SHP77 treated with DMSO at 0.1 percent for 48 hours (cell line): ENCODE measurements at regions not wholly inside any gene's neighbourhood (a gene's known extent, or its start where the extent isn't known, plus 50 kb on each side); places are given as distances from the start of the nearest gene placed in this dataset.

Experiments used
- DNase-seq: peaks from one replicate; lab custom pipeline; 2025; lab: John Stamatoyannopoulos, UW

DNA sequence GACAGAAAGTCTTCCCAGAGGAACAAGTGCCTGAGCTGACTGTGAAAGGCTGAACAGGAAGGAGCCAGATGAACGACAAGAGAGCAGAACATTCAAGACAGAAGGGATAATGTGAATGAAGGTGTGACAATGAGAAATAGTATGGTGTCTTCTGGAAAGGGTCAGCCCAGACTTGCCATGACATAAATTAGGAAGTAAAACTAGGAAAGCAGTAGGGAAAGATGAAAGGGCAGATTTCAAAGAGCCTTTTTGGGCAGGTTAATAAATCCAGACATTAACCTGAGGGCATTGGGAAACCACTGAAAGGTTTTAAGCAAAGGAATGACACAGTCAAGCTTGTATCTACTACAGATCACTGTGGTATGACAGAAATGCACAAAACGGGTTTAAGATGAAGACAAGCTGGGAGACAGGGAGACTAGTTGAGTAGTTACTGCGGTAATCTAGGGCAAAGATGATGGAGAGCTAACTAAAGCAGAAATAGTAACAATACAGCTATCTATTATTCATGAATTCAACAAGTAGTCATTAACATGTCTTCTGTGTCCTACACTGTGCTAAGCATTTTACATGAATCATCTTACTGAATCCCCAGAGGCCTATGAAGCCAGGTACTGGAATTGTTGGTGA is 580.9 kb upstream of the WWC1 start:
- no peak for DNase-seq

DNA sequence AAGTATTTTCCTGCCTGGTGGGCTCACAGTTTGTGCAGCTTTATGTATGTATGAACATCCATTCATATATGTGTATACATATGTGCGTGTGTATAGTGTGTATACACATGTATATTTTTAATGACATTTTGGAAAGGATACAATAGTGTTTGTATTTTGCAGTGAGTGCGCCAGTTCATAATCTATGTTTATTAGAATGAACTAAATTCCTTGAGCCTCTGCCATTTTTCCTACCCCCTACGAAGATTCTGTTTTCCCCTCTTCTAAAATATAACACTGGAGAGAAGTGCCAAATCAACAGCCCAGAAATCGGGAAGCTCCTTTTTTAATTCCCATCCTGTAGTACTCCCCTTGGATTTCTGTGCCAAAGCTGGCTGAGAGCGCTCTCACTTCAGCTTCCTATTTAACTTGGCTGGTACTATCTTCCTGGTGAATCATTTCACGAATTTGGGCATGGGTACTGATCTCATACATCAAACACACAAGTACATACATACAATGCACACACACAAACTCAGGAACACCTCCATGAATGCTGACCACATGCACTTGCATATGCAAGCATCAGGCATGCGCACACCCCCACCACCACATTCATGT is 578.4 kb upstream of the WWC1 start:
- DNase-seq: no peak

DNA sequence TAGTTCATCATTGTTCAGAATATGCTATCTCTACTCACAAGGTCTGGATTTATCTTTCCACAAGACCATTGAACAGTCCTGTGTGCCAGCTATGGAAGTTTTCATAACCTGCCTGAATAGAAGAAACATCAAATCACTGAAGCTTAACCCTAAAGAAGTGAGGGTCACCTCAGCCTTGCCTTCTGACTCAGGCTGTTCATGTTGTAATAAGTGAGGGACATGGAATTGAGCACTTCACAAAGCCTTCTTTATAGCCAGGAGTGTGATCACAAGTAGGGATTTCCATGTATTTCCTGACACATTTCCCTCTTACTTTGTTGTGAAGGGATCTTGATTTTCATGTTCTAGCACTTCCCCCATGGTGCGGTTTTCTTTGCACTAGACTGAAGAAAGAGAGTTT is 577.5 kb upstream of the WWC1 start:
- no peak for DNase-seq

DNA sequence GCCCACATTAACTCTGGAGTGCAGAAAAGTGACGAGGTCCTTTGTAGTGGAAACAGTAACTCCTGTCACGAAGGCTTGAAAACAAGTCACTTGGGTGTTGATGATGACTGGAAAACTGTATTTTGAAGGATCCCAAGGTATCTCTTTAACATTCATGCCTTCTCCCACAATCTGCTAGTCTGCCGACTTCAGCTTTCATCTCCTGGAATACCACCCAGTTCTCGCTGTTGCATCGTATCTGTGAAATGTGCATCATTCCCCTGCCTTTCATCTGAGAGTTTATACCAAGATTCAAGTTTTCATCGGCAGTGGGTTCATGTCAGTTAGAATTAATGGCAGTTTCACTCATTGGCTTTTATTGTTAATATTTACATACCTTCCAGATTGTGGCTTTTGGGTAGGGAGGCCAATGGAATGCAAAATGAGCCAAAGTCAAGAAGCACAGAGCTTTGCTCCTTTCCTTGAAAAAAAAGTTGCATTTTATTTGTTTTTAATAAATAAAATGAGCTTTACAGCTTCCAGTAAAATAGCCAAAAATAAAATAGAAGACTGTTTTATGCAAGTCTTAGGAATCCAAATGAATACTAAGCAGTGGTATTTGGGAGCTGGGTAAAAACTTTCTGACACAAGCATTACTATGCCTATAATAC is 575.2 kb upstream of the WWC1 start:
- DNase-seq: no peak

DNA sequence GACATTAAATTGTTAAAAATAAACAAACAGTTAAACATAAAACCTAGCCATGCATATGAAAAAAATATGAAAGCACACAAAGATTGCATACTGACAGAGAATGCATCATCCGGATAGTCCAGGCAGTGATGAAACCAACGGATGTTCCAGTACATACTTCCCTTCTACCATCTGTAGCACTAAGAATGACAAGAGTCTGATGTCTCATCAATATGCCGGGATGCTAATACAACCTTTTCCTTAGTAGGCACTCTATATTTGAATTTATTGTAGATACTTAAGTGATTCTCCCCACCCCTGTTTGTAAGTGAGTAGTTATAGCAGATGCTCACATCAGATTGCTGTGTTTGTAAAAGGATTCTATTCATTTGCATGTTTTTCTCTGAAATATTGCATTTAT is 571.2 kb upstream of the WWC1 start:
- no peak for DNase-seq

DNA sequence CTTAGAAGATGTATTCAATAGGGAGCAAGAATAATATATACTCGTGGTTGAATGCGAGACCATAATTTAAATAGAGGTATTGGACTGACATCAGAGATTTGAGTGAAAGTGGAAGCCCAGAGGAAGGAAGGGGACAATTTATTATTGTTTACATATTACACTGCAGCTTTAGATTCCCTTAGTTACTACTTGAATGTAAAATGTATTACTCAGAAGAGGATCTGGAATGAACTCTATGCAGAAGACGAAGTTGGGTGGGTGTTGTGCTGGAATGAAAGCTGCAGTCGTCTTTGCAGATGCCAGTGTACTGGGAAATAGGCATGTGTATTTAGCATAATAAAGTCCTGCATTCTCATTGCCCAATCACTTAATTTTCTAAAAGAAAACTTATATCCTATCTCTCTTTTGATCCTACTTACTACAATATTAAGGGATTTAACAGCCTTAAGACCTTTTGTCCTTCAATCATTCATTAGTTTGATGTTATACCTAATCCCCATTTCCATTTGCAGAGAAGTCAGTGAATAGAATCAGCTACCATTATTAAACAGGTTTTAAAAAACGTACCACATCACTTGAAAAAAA is 570.7 kb upstream of the WWC1 start:
- DNase-seq: no peak

DNA sequence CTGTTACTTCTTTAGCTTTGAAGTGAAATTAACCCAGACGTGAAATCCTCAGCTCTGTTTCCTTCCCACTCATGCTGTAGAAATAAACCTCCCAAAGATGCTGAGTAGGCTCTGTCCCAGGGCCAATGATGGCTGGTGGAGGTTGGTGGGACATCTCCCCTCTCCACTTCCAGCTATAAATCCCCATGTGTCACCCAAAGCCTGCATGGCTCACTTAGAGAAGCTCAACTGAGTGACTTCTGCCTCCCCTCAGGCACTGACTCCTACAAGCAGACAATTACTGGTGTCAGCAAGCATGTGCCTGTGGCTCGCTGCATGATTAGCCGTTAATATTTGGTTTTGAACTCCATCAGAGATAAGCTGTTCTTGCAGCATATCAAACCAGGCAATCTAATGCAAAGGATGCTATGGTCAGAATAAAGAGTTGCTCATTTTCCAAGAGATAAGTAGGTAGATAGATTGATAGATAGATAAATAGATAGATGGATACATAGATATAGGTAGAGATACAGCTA is 569.5 kb upstream of the WWC1 start:
- no peak for DNase-seq

DNA sequence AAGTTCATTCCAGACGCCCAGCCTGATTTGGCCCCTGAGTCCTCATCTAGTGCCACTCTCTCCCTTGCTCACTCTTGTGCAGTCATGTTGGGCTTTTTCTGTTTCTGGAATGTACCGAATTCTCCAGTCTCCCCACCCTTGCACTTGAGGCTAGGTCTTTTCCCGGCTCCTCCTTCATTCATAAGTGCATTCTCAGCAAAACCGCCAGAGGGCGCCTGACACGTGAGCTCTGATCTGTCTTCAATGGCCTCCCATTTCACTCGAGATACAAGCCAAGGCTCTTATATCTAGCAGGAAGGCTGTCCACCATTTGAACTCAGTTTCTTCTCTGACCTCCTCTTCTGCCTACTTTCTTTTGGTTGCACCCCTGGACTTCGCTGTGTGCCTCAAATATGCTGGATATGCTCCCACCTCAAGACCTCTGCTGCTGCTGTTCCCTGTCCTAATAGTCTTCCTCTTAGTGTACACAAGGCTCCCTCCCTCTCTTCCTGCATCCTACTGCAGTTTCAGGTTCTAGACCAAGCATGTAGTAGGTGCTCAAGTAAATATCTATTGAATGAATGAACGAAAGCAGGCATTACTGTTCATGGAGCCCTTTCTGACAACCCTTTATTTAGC is 568.1 kb upstream of the WWC1 start:
- peak; percentile 2 for DNase-seq

DNA sequence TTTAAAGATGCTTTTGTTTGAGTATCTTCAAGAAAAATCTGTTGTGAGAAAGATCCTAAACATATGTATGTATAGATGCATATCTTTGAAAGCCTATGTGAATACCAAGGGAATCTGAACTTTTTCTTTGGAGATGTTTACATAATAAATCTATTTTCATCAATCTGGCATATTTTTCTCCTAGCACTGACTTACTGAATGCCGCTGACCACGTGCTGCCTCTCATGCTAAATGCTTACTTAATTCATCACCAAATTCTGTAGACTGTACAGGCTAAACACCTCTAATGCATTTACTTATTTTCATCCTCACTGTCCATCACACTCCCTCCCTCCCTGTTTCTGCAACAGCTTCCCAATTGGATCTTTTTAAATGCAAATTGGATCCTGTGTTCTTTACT is 566.2 kb upstream of the WWC1 start:
- DNase-seq: no peak

DNA sequence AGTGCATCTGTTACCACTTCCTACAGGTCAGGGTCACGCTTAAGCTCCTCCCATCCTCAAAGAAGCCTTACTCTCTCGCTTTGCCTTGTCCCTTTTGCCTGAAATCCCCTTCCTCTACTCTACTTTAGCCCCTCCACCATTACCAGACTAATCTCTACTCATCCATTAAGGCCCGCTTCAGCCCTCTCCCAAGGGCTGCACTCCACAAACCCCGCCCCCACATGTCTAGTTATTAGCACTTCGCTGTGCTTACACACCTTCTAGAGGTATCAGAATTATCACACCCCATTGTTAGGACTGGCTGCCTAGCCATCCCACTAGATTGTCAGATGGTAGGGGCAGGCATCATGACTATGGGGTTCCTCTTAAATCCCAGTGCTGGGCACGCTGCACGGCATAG is 565.7 kb upstream of the WWC1 start:
- no peak for DNase-seq

DNA sequence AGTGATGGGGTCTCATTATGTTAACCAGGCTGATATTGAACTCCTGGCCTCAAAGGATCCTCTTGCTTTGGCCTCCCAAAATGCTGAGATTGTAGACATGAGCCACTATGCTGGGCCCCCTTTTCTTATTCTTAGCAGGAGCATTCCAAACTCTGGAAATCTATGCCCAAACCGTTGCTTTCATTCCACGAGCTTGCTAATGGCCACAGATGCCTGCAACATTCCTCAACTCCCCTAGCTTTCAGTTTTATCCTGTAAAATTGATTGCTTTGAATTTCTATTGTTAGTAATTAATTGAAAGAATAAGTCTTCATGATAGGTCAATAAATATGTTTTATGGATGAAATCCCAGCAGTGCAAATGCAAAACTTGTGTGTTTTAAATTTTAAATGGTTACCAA is 564.8 kb upstream of the WWC1 start:
- no peak for DNase-seq

DNA sequence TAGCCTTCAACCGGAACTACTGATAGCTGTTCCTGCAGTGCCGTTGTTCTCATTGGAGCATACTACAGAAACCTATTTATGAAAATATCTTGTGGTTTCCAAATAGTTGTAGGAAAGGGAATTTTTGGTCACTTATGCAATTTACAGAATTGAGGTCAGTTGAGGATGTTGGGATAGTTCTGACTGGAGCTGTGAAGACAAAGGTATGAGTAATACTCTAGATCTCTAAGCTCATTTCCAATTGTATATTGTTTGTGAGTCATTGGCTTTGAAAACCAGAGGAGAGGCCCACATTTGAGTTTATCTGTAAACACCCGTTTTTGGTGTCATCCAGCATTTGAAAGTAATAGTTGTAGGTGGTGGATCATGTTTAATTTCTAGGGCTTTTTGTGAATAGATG is 561.3 kb upstream of the WWC1 start:
- DNase-seq: no peak

DNA sequence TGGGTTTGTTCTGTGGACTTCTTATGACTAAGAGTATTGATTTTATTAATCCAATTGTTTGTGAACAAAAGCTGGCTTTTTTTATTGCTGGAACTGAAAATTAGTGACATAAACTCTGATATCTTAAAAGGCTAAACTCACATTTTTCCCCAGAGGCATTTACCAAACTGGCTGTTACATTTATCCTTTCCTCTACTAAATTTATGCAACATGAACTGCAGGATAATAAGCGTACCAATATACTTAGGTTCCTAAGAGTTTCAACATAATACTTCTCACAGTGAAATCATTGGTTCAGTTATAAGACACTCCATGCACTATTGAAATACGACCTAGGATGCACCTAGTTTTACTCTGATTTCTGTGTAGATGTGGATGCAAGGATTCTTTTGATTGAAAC is 560.8 kb upstream of the WWC1 start:
- DNase-seq: no peak

DNA sequence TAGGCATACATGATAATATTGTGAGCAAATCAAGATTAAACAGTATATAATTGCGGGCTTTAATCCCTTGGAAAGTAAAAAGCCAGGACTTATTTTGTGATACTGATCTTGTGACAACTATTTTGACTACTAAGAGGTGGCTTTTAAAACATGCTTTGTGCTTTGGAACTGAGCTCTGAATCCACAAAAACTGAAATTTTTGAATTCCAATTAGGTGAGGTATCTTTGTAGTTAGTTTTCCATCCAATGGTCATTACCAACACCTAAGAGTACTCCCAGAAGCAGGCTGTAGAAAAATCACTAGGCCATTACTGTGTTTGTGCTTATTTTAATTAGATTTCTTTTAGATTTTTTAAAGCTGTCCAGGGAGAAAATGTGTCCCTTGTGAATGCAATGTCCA is 559.5 kb upstream of the WWC1 start:
- DNase-seq: no peak

DNA sequence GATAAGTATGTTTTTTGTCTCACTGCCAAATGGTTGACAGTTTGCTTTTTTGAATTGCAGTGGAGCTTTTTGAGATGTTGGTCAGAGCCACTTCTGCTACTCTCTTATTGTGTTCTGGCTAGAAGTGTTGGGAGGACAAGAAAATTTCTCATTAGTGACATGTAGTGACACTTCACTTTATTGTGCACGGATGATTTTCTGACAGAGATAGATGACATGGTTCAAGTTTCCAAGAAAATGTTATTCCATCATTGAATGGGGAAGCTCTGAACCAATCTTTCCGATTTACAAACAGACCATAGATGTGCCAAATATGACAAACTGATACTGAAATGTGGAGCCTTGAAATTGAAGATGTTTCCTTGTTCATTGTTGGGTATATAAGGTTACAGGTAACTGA is 558.9 kb upstream of the WWC1 start:
- DNase-seq: no peak

DNA sequence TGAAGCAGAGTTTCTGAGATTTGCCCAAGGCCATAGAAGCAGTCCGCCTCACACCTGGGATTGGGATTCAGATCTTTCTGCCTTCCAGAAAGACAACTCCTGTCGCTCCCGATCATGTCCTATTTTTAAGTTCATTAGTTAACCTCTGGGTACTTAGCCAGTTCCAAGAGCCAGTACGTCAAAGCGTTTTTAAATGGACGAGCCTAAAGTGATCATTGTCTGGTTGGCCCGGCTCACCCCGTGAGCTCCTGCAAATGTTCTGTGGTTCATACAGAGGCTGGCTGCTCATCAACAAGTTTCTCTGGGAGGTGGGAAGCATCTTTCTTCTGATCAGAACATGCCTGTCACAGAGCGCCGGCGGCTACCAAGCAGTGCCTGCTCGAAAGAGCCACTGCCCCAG is 554.5 kb upstream of the WWC1 start:
- no peak for DNase-seq

DNA sequence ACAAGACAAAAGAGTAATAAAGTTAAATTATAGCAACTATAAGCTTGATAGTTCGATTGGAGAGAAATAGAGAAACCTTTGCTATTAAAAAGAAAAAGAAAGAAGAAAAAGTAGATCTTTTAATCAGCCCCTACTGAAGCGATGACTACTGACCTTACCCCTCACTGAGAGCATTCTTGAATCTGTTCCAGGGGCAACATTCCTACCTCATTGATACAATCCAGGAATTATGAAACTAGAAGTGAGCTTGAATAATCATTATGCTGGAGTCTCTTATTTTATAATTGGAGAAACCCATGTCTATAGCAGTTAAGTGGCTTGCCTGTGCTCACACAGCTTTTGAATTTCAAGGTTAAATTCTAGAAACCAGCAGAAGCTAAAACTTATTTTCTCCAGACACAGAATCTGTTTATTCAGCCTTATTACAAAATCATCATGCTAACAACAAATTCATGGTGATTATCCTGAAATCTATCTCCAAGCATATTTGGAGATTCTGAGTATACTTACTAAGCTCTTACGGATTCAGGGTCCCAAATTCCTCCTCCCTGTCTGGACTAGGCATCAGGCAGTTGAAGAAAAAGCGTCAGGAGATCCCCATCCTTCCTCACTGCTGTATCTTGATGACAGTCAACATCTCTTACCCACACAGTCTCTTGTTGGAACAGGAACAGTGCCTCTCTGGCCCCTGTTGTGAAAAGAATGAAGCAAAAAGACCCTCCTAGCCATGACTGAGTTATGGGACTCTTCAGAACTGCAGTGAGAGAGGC is 547.6 kb upstream of the WWC1 start:
- no peak for DNase-seq

DNA sequence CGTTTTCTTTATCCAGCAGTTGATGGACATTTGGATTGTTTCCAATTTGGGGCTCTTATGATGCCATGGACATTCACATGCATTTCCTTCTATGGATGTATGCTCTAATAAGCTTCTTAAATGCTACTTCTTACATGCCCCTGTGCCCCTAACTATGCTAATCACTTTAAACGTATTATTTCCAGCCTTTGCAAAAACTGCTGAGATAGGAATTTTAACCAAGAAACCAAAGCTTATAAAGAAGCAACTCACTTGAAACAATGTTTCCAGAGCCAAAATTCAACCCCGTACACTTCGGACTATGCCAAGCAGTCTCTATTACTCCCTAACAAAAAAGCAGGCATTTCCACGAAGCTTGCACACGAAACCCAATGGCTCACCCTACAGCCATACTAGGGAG is 545.6 kb upstream of the WWC1 start:
- DNase-seq: no peak

DNA sequence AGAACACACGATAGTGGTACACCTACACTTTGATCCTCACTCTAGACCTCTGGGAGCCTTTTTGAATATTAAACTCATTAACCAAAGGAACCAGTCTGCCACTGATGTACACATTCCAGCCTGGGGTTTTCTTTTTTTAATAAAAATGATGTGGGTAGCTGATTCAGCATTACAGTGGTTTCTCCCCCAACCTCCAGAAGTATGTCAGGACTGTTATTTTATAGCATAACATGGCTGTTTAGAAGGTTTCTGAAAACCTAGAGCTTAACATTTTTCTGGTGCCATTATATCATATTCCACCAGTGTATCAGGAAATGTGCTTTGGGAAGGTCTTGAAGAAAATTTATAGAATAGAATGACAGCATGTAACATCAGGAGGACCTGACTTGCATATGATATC is 540.9 kb upstream of the WWC1 start:
- DNase-seq: no peak

DNA sequence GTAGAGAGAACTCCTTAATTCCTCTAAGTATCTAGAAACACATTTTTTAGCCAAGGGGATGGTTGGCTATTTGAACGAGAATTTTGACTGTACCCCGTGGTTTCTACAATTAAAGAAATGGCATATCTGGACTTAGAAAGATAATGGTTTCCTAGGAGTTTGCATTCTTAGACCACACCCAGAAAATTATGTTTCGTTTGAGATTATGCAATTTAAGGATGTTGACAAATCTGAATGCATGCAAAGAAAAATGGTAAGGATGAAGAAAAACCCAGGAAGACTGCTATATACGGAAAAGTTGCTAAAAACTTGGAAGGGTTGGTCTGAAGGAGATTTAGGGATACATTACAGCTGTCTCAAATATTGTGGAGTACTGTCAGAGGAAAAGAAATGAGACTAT is 538.5 kb upstream of the WWC1 start:
- DNase-seq: no peak

DNA sequence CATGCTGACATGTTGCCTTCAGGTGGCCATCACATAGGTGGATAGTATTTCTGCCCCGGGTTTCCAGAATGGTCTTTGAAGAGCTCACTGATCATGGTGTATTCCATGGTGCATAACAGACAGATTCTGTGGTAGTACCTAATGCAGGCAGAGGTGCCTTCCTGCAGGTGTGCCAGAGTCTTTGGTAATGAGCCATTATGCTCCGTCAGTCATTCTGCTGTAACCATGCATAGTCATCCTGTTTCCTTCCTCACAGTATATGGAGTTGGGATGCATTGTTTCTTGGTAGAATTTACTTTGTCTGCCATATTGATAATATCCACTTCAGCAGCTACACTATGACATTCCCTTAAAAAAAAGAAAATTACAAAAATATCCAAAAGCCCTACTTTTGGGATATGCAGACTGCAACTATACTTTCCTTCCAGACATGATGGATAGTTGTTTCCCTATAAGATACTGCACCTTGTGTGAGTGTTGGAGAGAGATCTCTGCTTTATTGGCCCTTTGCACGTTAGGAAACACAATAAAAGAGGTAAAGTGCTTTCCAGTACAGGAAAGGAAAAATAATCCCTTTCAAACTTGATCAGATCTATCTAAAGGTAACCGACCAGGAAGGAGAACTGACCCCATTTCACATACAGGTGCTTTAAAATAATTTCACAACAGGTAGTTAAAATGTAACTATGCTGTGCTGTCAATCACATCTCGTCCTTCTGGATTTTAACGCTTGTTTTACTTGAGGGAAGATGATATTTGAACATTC is 537.5 kb upstream of the WWC1 start:
- no peak for DNase-seq
